K562 (cell line): ENCODE measurements at regions not wholly inside any gene's neighbourhood (a gene's known extent, or its start where the extent isn't known, plus 50 kb on each side); places are given as distances from the start of the nearest gene placed in this dataset.

Source experiments
- ATAC-seq: fragments of 200-7000 bp; cut with Tn5 transposase; 3 replicates; pipeline ENCODE4 v1.9.1; 2020; ENCODE audit warnings: moderate library complexity
- BruUV-seq: library from RNA; stranded (reverse); fragments of 400-500 nt; replicated peaks from 2 replicates; lab custom pipeline; 2021; lab: Mats Ljungman, UMichigan
- CTCF ChIA-PET: fragments of 300-600 bp; formaldehyde crosslinking; extraction: SDS; loops from one replicate; lab custom pipeline; 2021; ENCODE audit warnings: low intra/inter-chr PET ratio; lab: Yijun Ruan, JAX
- POLR2A ChIA-PET: fragments of 300-600, 350-650 bp; sonication (Branson Sonifier 250); formaldehyde crosslinking; extraction: SDS; loops from one replicate; lab custom pipeline; 2021; ENCODE audit warnings: antibody characterized with exemption, inconsistent platforms; lab: Yijun Ruan, JAX
- DNase-seq, 4 experiments: peaks; one replicate each; pipeline versions ENCODE4 v3.0.0 to v3.0.0-alpha.2; 2011 to 2018; ENCODE audit warnings: low spot score in 3 of 4, mixed read lengths in 3 of 4; ENCODE audit errors: extremely low read depth in 1 of 4
- FAIRE-seq: peaks from 2 replicates; lab custom pipeline; 2011; peaks lifted over from hg19 to GRCh38; lab: Jason Lieb, UNC
- H2AFZ ChIP-seq: 2 replicates; pipeline ENCODE4 v1.6.0; 2011; ENCODE audit warnings: low read depth, low read length, control low read depth, inconsistent platforms
- H3K27ac ChIP-seq: fragments of 200-600 bp; 3 replicates; pipeline ENCODE4 v1.8.0; 2011; ENCODE audit warnings: low read depth, mild to moderate bottlenecking, control low read depth, inconsistent platforms, low read length, moderate library complexity, mixed read lengths; ENCODE audit errors: extremely low read depth
- H3K27me3 ChIP-seq, 2 experiments: fragments of 300-600 bp in 1 of 2; 2 replicates in 1 of 2; 3 replicates in 1 of 2; pipeline versions ENCODE4 v1.6.0 to v1.8.0; 2011; ENCODE audit warnings: inconsistent platforms in 2 of 2, low read length in 2 of 2, mild to moderate bottlenecking in 1 of 2, mixed read lengths in 1 of 2, moderate library complexity in 1 of 2; ENCODE audit not compliant: control insufficient read depth in 2 of 2, insufficient read depth in 2 of 2
- H3K36me3 ChIP-seq: fragments of 300-600 bp; 3 replicates; pipeline ENCODE4 v1.8.0; 2011; ENCODE audit warnings: mild to moderate bottlenecking, low read length, inconsistent platforms; ENCODE audit not compliant: control insufficient read depth, insufficient read depth
- H3K4me1 ChIP-seq, 2 experiments: fragments of 200-600 bp in 1 of 2; replicated peaks in 1 of 2; 2 replicates in 1 of 2; 3 replicates in 1 of 2; pipeline versions ENCODE4 v1.5.1 to v1.8.0; 2011; ENCODE audit warnings: inconsistent platforms in 2 of 2, low read length in 2 of 2, mild to moderate bottlenecking in 1 of 2, mixed read lengths in 1 of 2, moderate library complexity in 1 of 2; ENCODE audit not compliant: control insufficient read depth in 2 of 2, insufficient read depth in 2 of 2
- H3K4me2 ChIP-seq: 2 replicates; pipeline ENCODE4 v1.6.1; 2011; ENCODE audit warnings: low read length, control low read depth, inconsistent platforms, mixed read lengths; ENCODE audit not compliant: insufficient read depth
- H3K4me3 ChIP-seq: fragments of 200-600 bp; sonication (generic), shearing (Covaris generic); 2 replicates; pipeline ENCODE4 v1.5.1; 2016; ENCODE audit warnings: control low read depth, inconsistent platforms
- H3K79me2 ChIP-seq: fragments of 200-600 bp; 3 replicates; pipeline ENCODE4 v1.8.0; 2011; ENCODE audit warnings: low read length, inconsistent platforms; ENCODE audit not compliant: control insufficient read depth, insufficient read depth
- H3K9ac ChIP-seq, 2 experiments: 2 replicates each; pipeline versions ENCODE4 v1.6.0 to v1.6.1; 2011; ENCODE audit warnings: low read depth in 2 of 2, low read length in 2 of 2, control low read depth in 1 of 2, inconsistent platforms in 1 of 2, mild to moderate bottlenecking in 1 of 2, mixed read lengths in 1 of 2; ENCODE audit not compliant: insufficient read depth in 1 of 2
- H3K9me1 ChIP-seq: one replicate; pipeline ENCODE4 v1.6.0; 2011; ENCODE audit warnings: inconsistent platforms, mild to moderate bottlenecking, low read length, moderate library complexity; ENCODE audit not compliant: control insufficient read depth, insufficient read depth
- H3K9me3 ChIP-seq: replicated peaks from 2 replicates; pipeline ENCODE4 v1.5.1; 2011; ENCODE audit warnings: low read depth, low read length, inconsistent platforms; ENCODE audit not compliant: control insufficient read depth, insufficient read depth
- H4K20me1 ChIP-seq: replicated peaks from 2 replicates; pipeline ENCODE4 v1.6.1; 2011; ENCODE audit warnings: low read length, inconsistent platforms, mixed read lengths; ENCODE audit not compliant: control insufficient read depth, insufficient read depth
- BHLHE40 ChIP-seq: IDR thresholded peaks from 2 replicates; pipeline ENCODE4 v1.6.1; 2011; ENCODE audit warnings: low read length, improper control_type of control experiment
- LEF1 ChIP-seq: fragments of 450-650 bp; IDR thresholded peaks from 2 replicates; pipeline ENCODE4 v1.6.1; 2016; ENCODE audit warnings: mild to moderate bottlenecking
- MAFG ChIP-seq: fragments of 450-650 bp; conservative IDR thresholded peaks from 2 replicates; pipeline ENCODE4 v1.6.1; 2016; ENCODE audit warnings: missing genetic modification characterization, missing compliant biosample characterization
- NR2F6 ChIP-seq: fragments of 450-650 bp; formaldehyde crosslinking; IDR thresholded peaks from 2 replicates; pipeline ENCODE4 v1.4.0; 2020; ENCODE audit warnings: mild to moderate bottlenecking
- POLR2AphosphoS5 ChIP-seq: IDR thresholded peaks from 2 replicates; pipeline ENCODE4 v1.6.1; 2011; ENCODE audit warnings: mild to moderate bottlenecking, low read depth, low read length, moderate library complexity; ENCODE audit not compliant: control insufficient read depth, insufficient read depth
- TEAD2 ChIP-seq: fragments of 450-650 bp; IDR thresholded peaks from 2 replicates; pipeline ENCODE4 v1.6.1; 2016; ENCODE audit warnings: missing genetic modification characterization, control low read depth, missing compliant biosample characterization
- ZFX ChIP-seq: sonication (generic); formaldehyde crosslinking; IDR thresholded peaks from 2 replicates; pipeline ENCODE4 v1.8.0; 2022; ENCODE audit warnings: mild to moderate bottlenecking, missing genetic modification reagents, moderate library complexity
- ZNF699 ChIP-seq: fragments of 250-450 bp; sonication (Bioruptor Pico); IDR thresholded peaks from 2 replicates; pipeline ENCODE4 v1.8.0; 2021; ENCODE audit warnings: mild to moderate bottlenecking, moderate library complexity; ENCODE audit not compliant: insufficient replicate concordance
- ZNF740 ChIP-seq, 3 experiments: fragments of 200-800 bp in 1 of 3; sonication (Bioruptor generic) in 1 of 3; sonication (generic) in 1 of 3; formaldehyde crosslinking in 1 of 3; IDR thresholded peaks; 2 replicates each; pipeline versions ENCODE4 v1.6.1 to v1.8.0; 2016 to 2022; ENCODE audit warnings: mild to moderate bottlenecking in 2 of 3, missing compliant biosample characterization in 2 of 3, missing genetic modification characterization in 2 of 3, missing genetic modification reagents in 1 of 3
- ZNF76 ChIP-seq: fragments of 250-450 bp; sonication (Bioruptor Pico); IDR thresholded peaks from 2 replicates; pipeline ENCODE4 v1.4.0; 2020; ENCODE audit warnings: mild to moderate bottlenecking, moderate library complexity, borderline replicate concordance
- ZSCAN32 ChIP-seq: fragments of 450-650 bp; formaldehyde crosslinking; IDR thresholded peaks from 2 replicates; pipeline ENCODE4 v1.4.0; 2020; ENCODE audit warnings: mild to moderate bottlenecking, moderate library complexity
- WGBS: fragments of 100-300 bp; shearing (Covaris generic); methylation state at CpG from one replicate; pipeline ENCODE4 v1.1.6; 2016; ENCODE audit warnings: low coverage, mixed read lengths; ENCODE audit not compliant: insufficient coverage; ENCODE audit errors: missing lambda C conversion rate; 5-methylcytosine and 5-hydroxymethylcytosine counted together
- in situ Hi-C: fragments of 300-500 bp; cut with MboI; formaldehyde crosslinking; loops from 4 replicates; pipeline ENCODE4 v1.15.0; 2018; ENCODE audit warnings: inconsistent platforms, mixed read lengths
- intact Hi-C: fragments of 100-400 bp; cut with micrococcal nuclease; formaldehyde crosslinking; loops from 2 replicates; pipeline ENCODE4 v1.14.2; 2022
- TF ChIP-seq, protein P1 (sequence below): fragments of 450-650 bp; IDR thresholded peaks from 2 replicates; pipeline ENCODE4 v1.6.1; 2016; ENCODE audit warnings: borderline replicate concordance
- TF ChIP-seq, protein P2 (sequence below), 3 experiments: IDR thresholded peaks in 2 of 3; conservative IDR thresholded peaks in 1 of 3; 2 replicates each; pipeline ENCODE4 v1.5.1; 2011 to 2012; ENCODE audit warnings: low read length in 3 of 3, mild to moderate bottlenecking in 3 of 3, control low read depth in 2 of 3, improper control_type of control experiment in 1 of 3, inconsistent platforms in 1 of 3, low read depth in 1 of 3, mixed read lengths in 1 of 3, moderate library complexity in 1 of 3; ENCODE audit not compliant: insufficient read depth in 2 of 3

DNA sequence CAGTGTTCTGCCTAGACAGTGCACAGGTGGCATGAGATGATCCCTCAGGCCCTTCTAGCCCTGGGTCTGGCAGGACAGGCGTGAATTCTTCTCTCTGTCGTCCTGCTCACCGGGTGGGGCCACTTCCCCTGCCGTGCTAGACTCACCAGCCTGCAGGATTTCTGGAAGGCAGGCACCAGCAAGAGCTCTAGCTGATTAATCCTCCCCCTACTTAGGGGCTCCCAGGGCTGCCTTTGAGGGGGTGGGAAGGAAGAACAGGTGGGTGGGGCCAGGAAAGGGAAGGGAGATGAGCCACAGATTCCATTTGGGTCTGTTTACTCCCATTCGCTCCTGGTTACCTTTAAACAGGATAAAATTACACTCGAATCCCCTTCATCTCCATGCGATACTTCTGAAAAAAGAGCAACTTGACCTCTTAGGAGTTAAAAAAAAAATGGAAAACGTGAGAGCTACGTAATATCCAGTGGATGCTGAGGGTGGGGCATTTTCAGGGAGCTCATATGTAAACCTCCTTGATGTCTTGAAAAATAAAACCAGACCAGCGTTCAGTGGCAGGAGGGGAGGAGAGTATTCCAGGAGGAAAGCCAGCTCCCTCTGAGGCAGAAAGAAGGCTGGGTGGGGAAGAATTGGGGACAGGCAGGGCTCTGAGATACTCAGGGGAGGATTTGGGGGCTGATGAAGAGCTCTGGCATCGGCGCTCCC is 665.5 kb downstream of the PTPRU start:
- POLR2A ChIA-PET, result interaction anchor here (0.6 to 1.4 kb wide), 4 partner anchors 12 to 530 kb away, joined by 3 to 7 read pairs (median 3); no protein-coding TSS in a partner anchor
- H3K9me1 ChIP-seq, result no peaks in the 10 kb centered on the region
- H4K20me1 ChIP-seq, result 0 out of 2 replicates have a peak, but pooled peaks cover 2% of the 10 kb centered on the region
- no peak for DNase-seq
- in situ Hi-C loops, result no loop called here
- no peak for ATAC-seq
- no TSS peak for BruUV-seq
- no peak overlapping the region for H3K9ac ChIP-seq
- FAIRE-seq, result no peak
- H3K4me1 ChIP-seq, result no peaks in the 10 kb centered on the region
- 0% methylated on average over 12 of the region's 12 CpGs for WGBS
- intact Hi-C loops, result no loop called here
- H3K27me3 ChIP-seq, result peaks cover 16 to 32% of the 10 kb centered on the region in 2 experiments; a peak in 4 of 5 replicates
- H3K79me2 ChIP-seq, result no peaks in the 10 kb centered on the region
- H3K4me2 ChIP-seq, result no peak overlapping the region
- H3K27ac ChIP-seq, result no peak overlapping the region
- no peaks in the 10 kb centered on the region for H3K9me3 ChIP-seq
- H2AFZ ChIP-seq, result no peak overlapping the region
- H3K36me3 ChIP-seq, result no peaks in the 10 kb centered on the region
- CTCF ChIA-PET, result no interaction called here
- TF ChIP-seq NR2F6, result no peak
- TF ChIP-seq POLR2AphosphoS5, result no peak
- no peak for TF ChIP-seq MAFG (tag)
- no peak for TF ChIP-seq ZNF76 (CRISPR knock-in tag)
- TF ChIP-seq, protein P1, sequence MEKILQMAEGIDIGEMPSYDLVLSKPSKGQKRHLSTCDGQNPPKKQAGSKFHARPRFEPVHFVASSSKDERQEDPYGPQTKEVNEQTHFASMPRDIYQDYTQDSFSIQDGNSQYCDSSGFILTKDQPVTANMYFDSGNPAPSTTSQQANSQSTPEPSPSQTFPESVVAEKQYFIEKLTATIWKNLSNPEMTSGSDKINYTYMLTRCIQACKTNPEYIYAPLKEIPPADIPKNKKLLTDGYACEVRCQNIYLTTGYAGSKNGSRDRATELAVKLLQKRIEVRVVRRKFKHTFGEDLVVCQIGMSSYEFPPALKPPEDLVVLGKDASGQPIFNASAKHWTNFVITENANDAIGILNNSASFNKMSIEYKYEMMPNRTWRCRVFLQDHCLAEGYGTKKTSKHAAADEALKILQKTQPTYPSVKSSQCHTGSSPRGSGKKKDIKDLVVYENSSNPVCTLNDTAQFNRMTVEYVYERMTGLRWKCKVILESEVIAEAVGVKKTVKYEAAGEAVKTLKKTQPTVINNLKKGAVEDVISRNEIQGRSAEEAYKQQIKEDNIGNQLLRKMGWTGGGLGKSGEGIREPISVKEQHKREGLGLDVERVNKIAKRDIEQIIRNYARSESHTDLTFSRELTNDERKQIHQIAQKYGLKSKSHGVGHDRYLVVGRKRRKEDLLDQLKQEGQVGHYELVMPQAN, result no peak
- TF ChIP-seq BHLHE40, result no peak
- TF ChIP-seq ZNF699 (CRISPR knock-in tag), result no peak
- TF ChIP-seq ZFX (CRISPR knock-in tag), result no peak
- no peak for TF ChIP-seq LEF1
- TF ChIP-seq TEAD2 (tag), result no peak
- TF ChIP-seq, protein P2, sequence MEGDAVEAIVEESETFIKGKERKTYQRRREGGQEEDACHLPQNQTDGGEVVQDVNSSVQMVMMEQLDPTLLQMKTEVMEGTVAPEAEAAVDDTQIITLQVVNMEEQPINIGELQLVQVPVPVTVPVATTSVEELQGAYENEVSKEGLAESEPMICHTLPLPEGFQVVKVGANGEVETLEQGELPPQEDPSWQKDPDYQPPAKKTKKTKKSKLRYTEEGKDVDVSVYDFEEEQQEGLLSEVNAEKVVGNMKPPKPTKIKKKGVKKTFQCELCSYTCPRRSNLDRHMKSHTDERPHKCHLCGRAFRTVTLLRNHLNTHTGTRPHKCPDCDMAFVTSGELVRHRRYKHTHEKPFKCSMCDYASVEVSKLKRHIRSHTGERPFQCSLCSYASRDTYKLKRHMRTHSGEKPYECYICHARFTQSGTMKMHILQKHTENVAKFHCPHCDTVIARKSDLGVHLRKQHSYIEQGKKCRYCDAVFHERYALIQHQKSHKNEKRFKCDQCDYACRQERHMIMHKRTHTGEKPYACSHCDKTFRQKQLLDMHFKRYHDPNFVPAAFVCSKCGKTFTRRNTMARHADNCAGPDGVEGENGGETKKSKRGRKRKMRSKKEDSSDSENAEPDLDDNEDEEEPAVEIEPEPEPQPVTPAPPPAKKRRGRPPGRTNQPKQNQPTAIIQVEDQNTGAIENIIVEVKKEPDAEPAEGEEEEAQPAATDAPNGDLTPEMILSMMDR (IDR thresholded peaks at IDR 0.05 in 2 of 3, conservative IDR thresholded peaks at IDR 0.05 in 1 of 3; ENCODE audit: insufficient read depth in 2 of 3, low read depth in 1 of 3, low read length in 3 of 3), result no peak
- TF ChIP-seq ZSCAN32 (CRISPR knock-in tag), result no peak
- TF ChIP-seq ZNF740 (CRISPR knock-in tag; IDR thresholded peaks at IDR 0.05), result no peak
- TF ChIP-seq ZNF740 (tag; IDR thresholded peaks at IDR 0.05), result no peak
- H3K4me3 ChIP-seq, result no peak overlapping the region
